Activated naive CD4-positive, alpha-beta T cell treated with anti-CD3 and anti-CD28 coated beads, Interleukin-2, amount 50 U/mL, for 24 hours (primary cell): ENCODE measurements at regions not wholly inside any gene's neighbourhood (a gene's known extent, or its start where the extent isn't known, plus 50 kb on each side); places are given as distances from the start of the nearest gene placed in this dataset.
"Not testable (repeated sequence)": the region's sequence is repeated elsewhere in the genome, so short reads cannot be mapped to it uniquely, and the experiment has no call there.

ENCODE experiments used
- H3K27ac Mint-ChIP-seq: one replicate; pipeline ENCODE4 v1.8.0; 2021; ENCODE audit warnings: mild to moderate bottlenecking, mixed read lengths
- H3K27me3 Mint-ChIP-seq: one replicate; pipeline ENCODE4 v1.8.0; 2021; ENCODE audit warnings: mixed read lengths
- H3K36me3 Mint-ChIP-seq: one replicate; pipeline ENCODE4 v1.8.0; 2021; ENCODE audit warnings: mixed read lengths
- H3K4me1 Mint-ChIP-seq: one replicate; pipeline ENCODE4 v1.8.0; 2021; ENCODE audit warnings: mixed read lengths
- H3K4me3 Mint-ChIP-seq: one replicate; pipeline ENCODE4 v1.8.0; 2021; ENCODE audit warnings: mild to moderate bottlenecking, mixed read lengths
- H3K9me3 Mint-ChIP-seq: one replicate; pipeline ENCODE4 v1.8.0; 2021; ENCODE audit warnings: mixed read lengths

- Mint-ChIP-seq H3K27ac (no peak overlapping the region), H3K4me3 (no peak overlapping the region)
These were observed 52.4 kb upstream of the GOLGA8J start for GRCh38 chr15:30030345-30030744.

GRCh38 chr15:30023798-30024295, 58.9 kb upstream of the GOLGA8J start:
- H3K4me3 Mint-ChIP-seq = no peak overlapping the region
- H3K27ac Mint-ChIP-seq = no peak overlapping the region
- H3K4me1 Mint-ChIP-seq = no peaks in the 10 kb centered on the region
- no peaks in the 10 kb centered on the region for H3K9me3 Mint-ChIP-seq
- H3K36me3 Mint-ChIP-seq = no peaks in the 10 kb centered on the region
- H3K27me3 Mint-ChIP-seq = peaks cover 32% of the 10 kb centered on the region

More at GRCh38 chr15:30030345-30030744, 52.4 kb upstream of the GOLGA8J start:
- Mint-ChIP-seq H3K27me3 (peaks cover 6% of the 10 kb centered on the region), H3K4me1 (no peaks in the 10 kb centered on the region), H3K9me3 (no peaks in the 10 kb centered on the region), H3K36me3 (no peaks in the 10 kb centered on the region)

GRCh38 chr15:30010746-30011145, 72.0 kb upstream of the GOLGA8J start:
- Mint-ChIP-seq H3K4me1 (no peaks in the 10 kb centered on the region), H3K9me3 (no peaks in the 10 kb centered on the region), H3K27ac (no peak overlapping the region), H3K36me3 (no peaks in the 10 kb centered on the region), H3K27me3 (peaks cover 9% of the 10 kb centered on the region), H3K4me3 (no peak overlapping the region)

- peaks cover 2% of the 10 kb centered on the region for H3K27me3 Mint-ChIP-seq
- H3K36me3 Mint-ChIP-seq = no peaks in the 10 kb centered on the region
- H3K27ac Mint-ChIP-seq = no peak overlapping the region
- H3K4me1 Mint-ChIP-seq = no peaks in the 10 kb centered on the region
- H3K9me3 Mint-ChIP-seq = no peaks in the 10 kb centered on the region
- H3K4me3 Mint-ChIP-seq = no peak overlapping the region
These were observed 74.6 kb upstream of the GOLGA8J start for GRCh38 chr15:30008156-30008555.

GRCh38 chr15:30001602-30002001, 81.2 kb upstream of the GOLGA8J start:
- H3K27me3 Mint-ChIP-seq = peaks cover 2% of the 10 kb centered on the region
- H3K36me3 Mint-ChIP-seq = no peaks in the 10 kb centered on the region
- H3K4me3 Mint-ChIP-seq = no peak overlapping the region
- H3K9me3 Mint-ChIP-seq = no peaks in the 10 kb centered on the region
- H3K27ac Mint-ChIP-seq = no peak overlapping the region
- no peaks in the 10 kb centered on the region for H3K4me1 Mint-ChIP-seq

GRCh38 chr15:29998033-29998432, 84.7 kb upstream of the GOLGA8J start:
- H3K9me3 Mint-ChIP-seq = no peaks in the 10 kb centered on the region
- H3K4me1 Mint-ChIP-seq = no peaks in the 10 kb centered on the region
- no peak overlapping the region for H3K27ac Mint-ChIP-seq
- H3K36me3 Mint-ChIP-seq = no peaks in the 10 kb centered on the region
- peaks cover 5% of the 10 kb centered on the region for H3K27me3 Mint-ChIP-seq
- no peak overlapping the region for H3K4me3 Mint-ChIP-seq

GRCh38 chr15:29997499-29997898, 85.3 kb upstream of the GOLGA8J start:
- Mint-ChIP-seq H3K4me1 (no peaks in the 10 kb centered on the region), H3K27me3 (peaks cover 5% of the 10 kb centered on the region), H3K27ac (no peak overlapping the region), H3K9me3 (no peaks in the 10 kb centered on the region), H3K4me3 (no peak overlapping the region), H3K36me3 (no peaks in the 10 kb centered on the region)

- no peak overlapping the region for H3K27ac Mint-ChIP-seq
- H3K36me3 Mint-ChIP-seq = no peaks in the 10 kb centered on the region
- no peaks in the 10 kb centered on the region for H3K9me3 Mint-ChIP-seq
- H3K27me3 Mint-ChIP-seq = peaks cover 12% of the 10 kb centered on the region
- H3K4me3 Mint-ChIP-seq = no peak overlapping the region
- no peaks in the 10 kb centered on the region for H3K4me1 Mint-ChIP-seq
These were observed 88.5 kb upstream of the GOLGA8J start for GRCh38 chr15:29994284-29994683.

GRCh38 chr15:29990954-29991353, 91.8 kb upstream of the GOLGA8J start:
- H3K36me3 Mint-ChIP-seq = no peaks in the 10 kb centered on the region
- H3K9me3 Mint-ChIP-seq = no peaks in the 10 kb centered on the region
- H3K27me3 Mint-ChIP-seq = peaks cover 19% of the 10 kb centered on the region
- H3K27ac Mint-ChIP-seq = no peak overlapping the region
- H3K4me3 Mint-ChIP-seq = no peak overlapping the region
- no peaks in the 10 kb centered on the region for H3K4me1 Mint-ChIP-seq

GRCh38 chr15:29990035-29990434, 92.7 kb upstream of the GOLGA8J start:
- Mint-ChIP-seq H3K27ac (no peak overlapping the region), H3K4me3 (no peak overlapping the region), H3K27me3 (peaks cover 19% of the 10 kb centered on the region), H3K9me3 (no peaks in the 10 kb centered on the region), H3K36me3 (no peaks in the 10 kb centered on the region), H3K4me1 (no peaks in the 10 kb centered on the region)

- Mint-ChIP-seq H3K4me1 (no peaks in the 10 kb centered on the region), H3K4me3 (no peak overlapping the region), H3K9me3 (no peaks in the 10 kb centered on the region), H3K36me3 (no peaks in the 10 kb centered on the region), H3K27me3 (peaks cover 20% of the 10 kb centered on the region), H3K27ac (no peak overlapping the region)
These were observed 94.1 kb upstream of the GOLGA8J start for GRCh38 chr15:29988701-29989100.

- Mint-ChIP-seq H3K36me3 (no peaks in the 10 kb centered on the region), H3K27ac (no peak overlapping the region), H3K4me1 (no peaks in the 10 kb centered on the region), H3K4me3 (no peak overlapping the region), H3K9me3 (no peaks in the 10 kb centered on the region), H3K27me3 (peaks cover 21% of the 10 kb centered on the region)
These were observed 95.8 kb upstream of the GOLGA8J start for GRCh38 chr15:29986946-29987345.

GRCh38 chr15:29978411-29979382, 104.1 kb upstream of the GOLGA8J start:
- H3K36me3 Mint-ChIP-seq = no peaks in the 10 kb centered on the region
- H3K27ac Mint-ChIP-seq = no peak overlapping the region
- no peaks in the 10 kb centered on the region for H3K4me1 Mint-ChIP-seq
- H3K4me3 Mint-ChIP-seq = no peak overlapping the region
- H3K27me3 Mint-ChIP-seq = peaks cover 17% of the 10 kb centered on the region
- no peaks in the 10 kb centered on the region for H3K9me3 Mint-ChIP-seq

- peaks cover 45% of the 10 kb centered on the region for H3K27me3 Mint-ChIP-seq
- H3K9me3 Mint-ChIP-seq, H3K27ac Mint-ChIP-seq, H3K4me3 Mint-ChIP-seq, H3K36me3 Mint-ChIP-seq, H3K4me1 Mint-ChIP-seq: not testable (repeated sequence)
These were observed 108.7 kb upstream of the GOLGA8J start for GRCh38 chr15:29974056-29974455.

GRCh38 chr15:29972051-29972450, 110.7 kb upstream of the GOLGA8J start:
- H3K4me3 Mint-ChIP-seq = no peak overlapping the region
- H3K9me3 Mint-ChIP-seq = no peaks in the 10 kb centered on the region
- peaks cover 50% of the 10 kb centered on the region for H3K27me3 Mint-ChIP-seq
- H3K27ac Mint-ChIP-seq = no peak overlapping the region
- H3K4me1 Mint-ChIP-seq = no peaks in the 10 kb centered on the region
- H3K36me3 Mint-ChIP-seq = no peaks in the 10 kb centered on the region

GRCh38 chr15:29970402-29970695, 112.4 kb upstream of the GOLGA8J start:
- peaks cover 56% of the 10 kb centered on the region for H3K27me3 Mint-ChIP-seq
- H3K27ac Mint-ChIP-seq = no peak overlapping the region
- H3K9me3 Mint-ChIP-seq = no peaks in the 10 kb centered on the region
- H3K4me1 Mint-ChIP-seq = no peaks in the 10 kb centered on the region
- H3K36me3 Mint-ChIP-seq = no peaks in the 10 kb centered on the region
- H3K4me3 Mint-ChIP-seq = no peak overlapping the region
